Adipocyte (in vitro differentiated cells): ENCODE measurements at regions not wholly inside any gene's neighbourhood (a gene's known extent, or its start where the extent isn't known, plus 50 kb on each side); places are given as distances from the start of the nearest gene placed in this dataset.

Experiments used
- DNase-seq: peaks from one replicate; pipeline ENCODE4 v3.0.0-alpha.2; 2015; ENCODE audit warnings: low read depth
- H3K27me3 ChIP-seq: replicated peaks from 2 replicates; pipeline ENCODE4 v1.7.0; 2013; ENCODE audit warnings: mild to moderate bottlenecking, low read length, moderate library complexity; ENCODE audit not compliant: control insufficient read depth, insufficient read depth
- H3K36me3 ChIP-seq: 2 replicates; pipeline ENCODE4 v1.7.0; 2013; ENCODE audit warnings: low read length, mild to moderate bottlenecking, moderate library complexity; ENCODE audit not compliant: control insufficient read depth, insufficient read depth, severe bottlenecking
- H3K4me1 ChIP-seq: 2 replicates; pipeline ENCODE4 v1.7.0; 2013; ENCODE audit warnings: mild to moderate bottlenecking, low read length, moderate library complexity; ENCODE audit not compliant: control insufficient read depth, insufficient read depth
- H3K4me3 ChIP-seq: 2 replicates; pipeline ENCODE4 v1.7.0; 2013; ENCODE audit warnings: mild to moderate bottlenecking, low read length, moderate library complexity
- H3K9ac ChIP-seq: 2 replicates; pipeline ENCODE4 v1.7.0; 2013; ENCODE audit warnings: mild to moderate bottlenecking, low read length, moderate library complexity
- H3K9me3 ChIP-seq: 2 replicates; pipeline ENCODE4 v1.7.0; 2013; ENCODE audit warnings: mild to moderate bottlenecking, low read length, moderate library complexity; ENCODE audit not compliant: control insufficient read depth

GRCh38 chr10:129294944-129295343, 172.1 kb upstream of the MGMT start:
- DNase-seq = no peak
- Histone ChIP-seq H3K27me3 (no peaks in the 10 kb centered on the region), H3K4me3 (no peak overlapping the region), H3K4me1 (no peaks in the 10 kb centered on the region), H3K9me3 (no peaks in the 10 kb centered on the region), H3K36me3 (no peaks in the 10 kb centered on the region), H3K9ac (no peak overlapping the region)

- no peaks in the 10 kb centered on the region for H3K4me1 ChIP-seq
- no peaks in the 10 kb centered on the region for H3K36me3 ChIP-seq
- no peak for DNase-seq
- H3K4me3 ChIP-seq = no peak overlapping the region
- H3K9me3 ChIP-seq = peaks cover 11% of the 10 kb centered on the region
- H3K27me3 ChIP-seq = peaks cover 4% of the 10 kb centered on the region
- no peak overlapping the region for H3K9ac ChIP-seq
Observed at GRCh38 chr10:129305046-129305445, 162.0 kb upstream of the MGMT start.

GRCh38 chr10:129307141-129307540, 159.9 kb upstream of the MGMT start:
- DNase-seq = no peak
- Histone ChIP-seq H3K4me3 (no peak overlapping the region), H3K4me1 (no peaks in the 10 kb centered on the region), H3K9ac (no peak overlapping the region), H3K36me3 (no peaks in the 10 kb centered on the region), H3K9me3 (peaks cover 4% of the 10 kb centered on the region), H3K27me3 (peaks cover 4% of the 10 kb centered on the region)

GRCh38 chr10:129308953-129309564, 158.0 kb upstream of the MGMT start:
- H3K9me3 ChIP-seq = no peaks in the 10 kb centered on the region
- H3K9ac ChIP-seq = no peak overlapping the region
- peaks cover 4% of the 10 kb centered on the region for H3K27me3 ChIP-seq
- DNase-seq = no peak
- no peak overlapping the region for H3K4me3 ChIP-seq
- no peaks in the 10 kb centered on the region for H3K4me1 ChIP-seq
- no peaks in the 10 kb centered on the region for H3K36me3 ChIP-seq

GRCh38 chr10:129309565-129309964, 157.5 kb upstream of the MGMT start:
- H3K4me3 ChIP-seq = no peak overlapping the region
- DNase-seq = no peak
- H3K9ac ChIP-seq = no peak overlapping the region
- peaks cover 4% of the 10 kb centered on the region for H3K27me3 ChIP-seq
- no peaks in the 10 kb centered on the region for H3K9me3 ChIP-seq
- H3K36me3 ChIP-seq = no peaks in the 10 kb centered on the region
- H3K4me1 ChIP-seq = no peaks in the 10 kb centered on the region

- Histone ChIP-seq H3K4me1 (no peaks in the 10 kb centered on the region), H3K36me3 (no peaks in the 10 kb centered on the region), H3K4me3 (no peak overlapping the region), H3K9me3 (no peaks in the 10 kb centered on the region), H3K27me3 (peaks cover 4% of the 10 kb centered on the region), H3K9ac (no peak overlapping the region)
- DNase-seq = no peak
Observed at GRCh38 chr10:129310881-129311280, 156.2 kb upstream of the MGMT start.

GRCh38 chr10:129319934-129320333, 147.1 kb upstream of the MGMT start:
- DNase-seq = no peak
- Histone ChIP-seq H3K9ac (no peak overlapping the region), H3K4me1 (no peaks in the 10 kb centered on the region), H3K9me3 (peaks cover 25% of the 10 kb centered on the region), H3K4me3 (no peak overlapping the region), H3K27me3 (peaks cover under 1% of the 10 kb centered on the region), H3K36me3 (no peaks in the 10 kb centered on the region)

- Histone ChIP-seq H3K4me1 (no peaks in the 10 kb centered on the region), H3K9ac (no peak overlapping the region), H3K9me3 (peaks cover 25% of the 10 kb centered on the region), H3K4me3 (no peak overlapping the region), H3K36me3 (no peaks in the 10 kb centered on the region), H3K27me3 (peaks cover 5% of the 10 kb centered on the region)
- DNase-seq = no peak
Observed at GRCh38 chr10:129320340-129320739, 146.7 kb upstream of the MGMT start.

- no peaks in the 10 kb centered on the region for H3K4me1 ChIP-seq
- H3K9ac ChIP-seq = no peak overlapping the region
- no peak for DNase-seq
- no peaks in the 10 kb centered on the region for H3K36me3 ChIP-seq
- H3K27me3 ChIP-seq = peaks cover 18% of the 10 kb centered on the region
- no peak overlapping the region for H3K4me3 ChIP-seq
- peaks cover 19% of the 10 kb centered on the region for H3K9me3 ChIP-seq
Observed at GRCh38 chr10:129321727-129322126, 145.3 kb upstream of the MGMT start.

- peaks cover 8% of the 10 kb centered on the region for H3K9me3 ChIP-seq
Observed at GRCh38 chr10:129322933-129323820, 143.9 kb upstream of the MGMT start.

GRCh38 chr10:129323879-129324278, 143.2 kb upstream of the MGMT start:
- Histone ChIP-seq H3K4me1 (no peaks in the 10 kb centered on the region), H3K9me3 (peaks cover 8% of the 10 kb centered on the region), H3K27me3 (peaks cover 18% of the 10 kb centered on the region), H3K9ac (no peak overlapping the region), H3K36me3 (no peaks in the 10 kb centered on the region), H3K4me3 (no peak overlapping the region)
- no peak for DNase-seq

More at GRCh38 chr10:129322933-129323820, 143.9 kb upstream of the MGMT start:
- Histone ChIP-seq H3K9ac (no peak overlapping the region), H3K36me3 (no peaks in the 10 kb centered on the region), H3K4me1 (no peaks in the 10 kb centered on the region), H3K27me3 (peaks cover 18% of the 10 kb centered on the region), H3K4me3 (no peak overlapping the region)
- no peak for DNase-seq
